ENCODE measurements at regions not wholly inside any gene's neighbourhood (a gene's known extent, or its start where the extent isn't known, plus 50 kb on each side); places are given as distances from the start of the nearest gene placed in this dataset.

- ChIA-PET POLR2A (ENCODE audit: unreplicated experiment) (no interaction called here), CTCF (no interaction called here)
- no peaks in the 10 kb centered on the region for H4K20me1 ChIP-seq (ENCODE audit: low read length)
- intact Hi-C loops (cut with micrococcal nuclease): no loop called here
- H3K36me3 ChIP-seq (ENCODE audit: low read depth, low read length): no peaks in the 10 kb centered on the region
- no peak overlapping the region for H3K4me2 ChIP-seq (ENCODE audit: low read length)
- BruUV-seq (replicated peaks): no TSS peak
- H2AFZ ChIP-seq (ENCODE audit: low read length): no peak overlapping the region
- ATAC-seq: no peak
- no peak overlapping the region for H3K4me3 ChIP-seq (ENCODE audit: low read length)
- H3K9ac ChIP-seq (ENCODE audit: low read length): no peak overlapping the region
- no peak overlapping the region for H3K27ac ChIP-seq (ENCODE audit: low read length)
- no peaks in the 10 kb centered on the region for H3K9me2 ChIP-seq (replicated peaks; ENCODE audit: low read length)
- H3K79me2 ChIP-seq (ENCODE audit: low read length): no peaks in the 10 kb centered on the region
- no peaks in the 10 kb centered on the region for H3F3A ChIP-seq (ENCODE audit: low read length, unreplicated experiment)
- no peaks in the 10 kb centered on the region for H3K4me1 ChIP-seq (ENCODE audit: insufficient read depth, low read length)
- no peaks in the 10 kb centered on the region for H3K9me3 ChIP-seq (ENCODE audit: low read length)
- H3K27me3 ChIP-seq (ENCODE audit: low read length): no peaks in the 10 kb centered on the region
- TF ChIP-seq EZH2phosphoT487 (IDR thresholded peaks at IDR 0.05; ENCODE audit: borderline replicate concordance, low read length): no peak
- TF ChIP-seq EZH2 (IDR thresholded peaks at IDR 0.05; ENCODE audit: low read length, unreplicated experiment): no peak
- TF ChIP-seq, protein P1, sequence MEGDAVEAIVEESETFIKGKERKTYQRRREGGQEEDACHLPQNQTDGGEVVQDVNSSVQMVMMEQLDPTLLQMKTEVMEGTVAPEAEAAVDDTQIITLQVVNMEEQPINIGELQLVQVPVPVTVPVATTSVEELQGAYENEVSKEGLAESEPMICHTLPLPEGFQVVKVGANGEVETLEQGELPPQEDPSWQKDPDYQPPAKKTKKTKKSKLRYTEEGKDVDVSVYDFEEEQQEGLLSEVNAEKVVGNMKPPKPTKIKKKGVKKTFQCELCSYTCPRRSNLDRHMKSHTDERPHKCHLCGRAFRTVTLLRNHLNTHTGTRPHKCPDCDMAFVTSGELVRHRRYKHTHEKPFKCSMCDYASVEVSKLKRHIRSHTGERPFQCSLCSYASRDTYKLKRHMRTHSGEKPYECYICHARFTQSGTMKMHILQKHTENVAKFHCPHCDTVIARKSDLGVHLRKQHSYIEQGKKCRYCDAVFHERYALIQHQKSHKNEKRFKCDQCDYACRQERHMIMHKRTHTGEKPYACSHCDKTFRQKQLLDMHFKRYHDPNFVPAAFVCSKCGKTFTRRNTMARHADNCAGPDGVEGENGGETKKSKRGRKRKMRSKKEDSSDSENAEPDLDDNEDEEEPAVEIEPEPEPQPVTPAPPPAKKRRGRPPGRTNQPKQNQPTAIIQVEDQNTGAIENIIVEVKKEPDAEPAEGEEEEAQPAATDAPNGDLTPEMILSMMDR (conservative IDR thresholded peaks at IDR 0.05; ENCODE audit: low read depth, low read length): no peak
- DNase-seq: no peak
These were observed 112.2 kb upstream of the ALDH1B1 start for GRCh38 chr9:38280251-38280800.

GRCh38 chr9:38278931-38279679 is 113.4 kb upstream of the ALDH1B1 start:
- Histone ChIP-seq H3K9me3 (ENCODE audit: low read length) (no peaks in the 10 kb centered on the region), H4K20me1 (ENCODE audit: low read length) (no peaks in the 10 kb centered on the region), H3K36me3 (ENCODE audit: low read depth, low read length) (no peaks in the 10 kb centered on the region), H2AFZ (ENCODE audit: low read length) (no peak overlapping the region), H3K4me1 (ENCODE audit: insufficient read depth, low read length) (no peaks in the 10 kb centered on the region), H3K27ac (ENCODE audit: low read length) (no peak overlapping the region), H3F3A (ENCODE audit: low read length, unreplicated experiment) (no peaks in the 10 kb centered on the region), H3K79me2 (ENCODE audit: low read length) (no peaks in the 10 kb centered on the region), H3K9me2 (replicated peaks; ENCODE audit: low read length) (no peaks in the 10 kb centered on the region), H3K4me2 (ENCODE audit: low read length) (no peak overlapping the region), H3K27me3 (ENCODE audit: low read length) (no peaks in the 10 kb centered on the region), H3K4me3 (ENCODE audit: low read length) (no peak overlapping the region), H3K9ac (ENCODE audit: low read length) (no peak overlapping the region)
- POLR2A ChIA-PET (ENCODE audit: unreplicated experiment): no interaction called here
- no TSS peak for BruUV-seq (replicated peaks)
- CTCF ChIA-PET: no interaction called here
- ATAC-seq (no peak), DNase-seq (no peak)
- no peak for TF ChIP-seq EZH2 (IDR thresholded peaks at IDR 0.05; ENCODE audit: low read length, unreplicated experiment)
- TF ChIP-seq EZH2phosphoT487 (IDR thresholded peaks at IDR 0.05; ENCODE audit: borderline replicate concordance, low read length): no peak
- TF ChIP-seq, protein P1 (conservative IDR thresholded peaks at IDR 0.05; ENCODE audit: low read depth, low read length): no peak
- intact Hi-C loops (cut with micrococcal nuclease): no loop called here

- no peaks in the 10 kb centered on the region for H3F3A ChIP-seq (ENCODE audit: low read length, unreplicated experiment)
- H3K4me1 ChIP-seq (ENCODE audit: insufficient read depth, low read length): no peaks in the 10 kb centered on the region
- ATAC-seq: no peak
- intact Hi-C loops (cut with micrococcal nuclease): no loop called here
- BruUV-seq (replicated peaks): no TSS peak
- no peaks in the 10 kb centered on the region for H3K27me3 ChIP-seq (ENCODE audit: low read length)
- no peak overlapping the region for H3K9ac ChIP-seq (ENCODE audit: low read length)
- CTCF ChIA-PET: no interaction called here
- no peak overlapping the region for H2AFZ ChIP-seq (ENCODE audit: low read length)
- H3K27ac ChIP-seq (ENCODE audit: low read length): no peak overlapping the region
- H3K36me3 ChIP-seq (ENCODE audit: low read depth, low read length): no peaks in the 10 kb centered on the region
- H3K79me2 ChIP-seq (ENCODE audit: low read length): no peaks in the 10 kb centered on the region
- POLR2A ChIA-PET (ENCODE audit: unreplicated experiment): no interaction called here
- H3K4me2 ChIP-seq (ENCODE audit: low read length): no peak overlapping the region
- no peak for DNase-seq
- no peak for TF ChIP-seq EZH2 (IDR thresholded peaks at IDR 0.05; ENCODE audit: low read length, unreplicated experiment)
- TF ChIP-seq, protein P1 (conservative IDR thresholded peaks at IDR 0.05; ENCODE audit: low read depth, low read length): no peak
- no peak for TF ChIP-seq EZH2phosphoT487 (IDR thresholded peaks at IDR 0.05; ENCODE audit: borderline replicate concordance, low read length)
- H4K20me1 ChIP-seq (ENCODE audit: low read length): no peaks in the 10 kb centered on the region
- no peaks in the 10 kb centered on the region for H3K9me3 ChIP-seq (ENCODE audit: low read length)
- no peaks in the 10 kb centered on the region for H3K9me2 ChIP-seq (replicated peaks; ENCODE audit: low read length)
- H3K4me3 ChIP-seq (ENCODE audit: low read length): no peak overlapping the region
These were observed 114.0 kb upstream of the ALDH1B1 start for GRCh38 chr9:38278457-38278856.

All from PC-3 (cell line).